NT2/D1 (cell line): ENCODE measurements at regions not wholly inside any gene's neighbourhood (a gene's known extent, or its start where the extent isn't known, plus 50 kb on each side); places are given as distances from the start of the nearest gene placed in this dataset.

Experiments
- DNase-seq: peaks from one replicate; pipeline ENCODE4 v3.0.0-alpha.2; 2011; ENCODE audit warnings: low read depth, low spot score
- H3K27me3 ChIP-seq: 2 replicates; pipeline ENCODE4 v1.6.0; 2011; ENCODE audit warnings: mild to moderate bottlenecking; ENCODE audit not compliant: insufficient read length, insufficient read depth
- H3K36me3 ChIP-seq: 2 replicates; pipeline ENCODE4 v1.6.1; 2011; ENCODE audit warnings: mild to moderate bottlenecking, low read length, mixed read lengths; ENCODE audit not compliant: insufficient read depth, insufficient read length
- H3K4me1 ChIP-seq: 2 replicates; pipeline ENCODE4 v1.5.1; 2011; ENCODE audit not compliant: insufficient read depth, insufficient read length
- H3K4me3 ChIP-seq: 2 replicates; pipeline ENCODE4 v1.5.1; 2011; ENCODE audit warnings: low read depth; ENCODE audit not compliant: insufficient read length
- H3K9ac ChIP-seq: 2 replicates; pipeline ENCODE4 v1.6.0; 2011; ENCODE audit warnings: low read depth; ENCODE audit not compliant: insufficient read length
- H3K9me3 ChIP-seq: 2 replicates; pipeline ENCODE4 v1.5.1; 2011; ENCODE audit warnings: mild to moderate bottlenecking, low read length; ENCODE audit not compliant: insufficient read depth
- SUZ12 ChIP-seq: IDR thresholded peaks from 2 replicates; pipeline ENCODE4 v1.6.1; 2011; ENCODE audit not compliant: insufficient read length, insufficient read depth; ENCODE audit errors: extremely low read depth
- YY1 ChIP-seq: IDR thresholded peaks from 2 replicates; pipeline ENCODE4 v1.6.1; 2011; ENCODE audit not compliant: insufficient read length, insufficient read depth
- ZNF274 ChIP-seq: IDR thresholded peaks from 2 replicates; pipeline ENCODE4 v1.6.1; 2011; ENCODE audit warnings: mild to moderate bottlenecking, low read depth, low read length

GRCh38 chr9:116098476-116098875 is 55.1 kb upstream of the PAPPA start:
- no peaks in the 10 kb centered on the region for H3K36me3 ChIP-seq
- H3K9ac ChIP-seq = no peak overlapping the region
- H3K9me3 ChIP-seq = no peaks in the 10 kb centered on the region
- no peak for DNase-seq
- H3K4me3 ChIP-seq = no peak overlapping the region
- no peaks in the 10 kb centered on the region for H3K4me1 ChIP-seq
- TF ChIP-seq SUZ12 (no peak), ZNF274 (no peak), YY1 (no peak)
- no peaks in the 10 kb centered on the region for H3K27me3 ChIP-seq

- H3K9ac ChIP-seq = no peak overlapping the region
- no peaks in the 10 kb centered on the region for H3K36me3 ChIP-seq
- no peaks in the 10 kb centered on the region for H3K27me3 ChIP-seq
- no peak for DNase-seq
- TF ChIP-seq ZNF274 = no peak
- no peak overlapping the region for H3K4me3 ChIP-seq
- H3K9me3 ChIP-seq = no peaks in the 10 kb centered on the region
- no peaks in the 10 kb centered on the region for H3K4me1 ChIP-seq
Observed at GRCh38 chr9:116099821-116100220, 53.8 kb upstream of the PAPPA start.

GRCh38 chr9:116100711-116101121 is 52.9 kb upstream of the PAPPA start:
- no peaks in the 10 kb centered on the region for H3K27me3 ChIP-seq
- H3K9me3 ChIP-seq = no peaks in the 10 kb centered on the region
- H3K9ac ChIP-seq = no peak overlapping the region

GRCh38 chr9:116101516-116101915 is 52.1 kb upstream of the PAPPA start:
- Histone ChIP-seq H3K9me3 (no peaks in the 10 kb centered on the region), H3K4me3 (no peak overlapping the region), H3K4me1 (no peaks in the 10 kb centered on the region), H3K9ac (no peak overlapping the region), H3K27me3 (no peaks in the 10 kb centered on the region), H3K36me3 (no peaks in the 10 kb centered on the region)
- TF ChIP-seq ZNF274 (no peak), YY1 (no peak), SUZ12 (no peak)
- no peak for DNase-seq

More at GRCh38 chr9:116100711-116101121, 52.9 kb upstream of the PAPPA start:
- no peak for TF ChIP-seq SUZ12
- no peak for TF ChIP-seq YY1
- no peak for TF ChIP-seq ZNF274
- H3K4me1 ChIP-seq = no peaks in the 10 kb centered on the region
- H3K36me3 ChIP-seq = no peaks in the 10 kb centered on the region
- H3K4me3 ChIP-seq = no peak overlapping the region
- DNase-seq = no peak

GRCh38 chr9:116102596-116102995 is 51.0 kb upstream of the PAPPA start:
- Histone ChIP-seq H3K9ac (no peak overlapping the region), H3K36me3 (no peaks in the 10 kb centered on the region), H3K4me3 (no peak overlapping the region), H3K4me1 (no peaks in the 10 kb centered on the region), H3K27me3 (no peaks in the 10 kb centered on the region), H3K9me3 (no peaks in the 10 kb centered on the region)
- no peak for DNase-seq
- TF ChIP-seq SUZ12 (no peak), ZNF274 (no peak), YY1 (no peak)
